OCI-LY3 (cell line): ENCODE measurements at regions not wholly inside any gene's neighbourhood (a gene's known extent, or its start where the extent isn't known, plus 50 kb on each side); places are given as distances from the start of the nearest gene placed in this dataset.

Source experiments
- H2AFZ ChIP-seq: fragments of 200-600, 300-600 bp; shearing (Covaris generic); 2 replicates; pipeline ENCODE4 v1.6.0; 2014; ENCODE audit warnings: antibody characterized with exemption, low read depth, low read length
- H3K27ac ChIP-seq: fragments of 200-600, 300-600 bp; sonication (generic); 2 replicates; pipeline ENCODE4 v1.5.1; 2014; ENCODE audit warnings: mild to moderate bottlenecking, low read length, moderate library complexity, mixed read lengths
- H3K27me3 ChIP-seq: fragments of 200-600, 300-600 bp; sonication (generic); 2 replicates; pipeline ENCODE4 v1.6.1; 2014; ENCODE audit warnings: low read depth, low read length, mixed read lengths
- H3K36me3 ChIP-seq: fragments of 200-600, 300-600 bp; sonication (generic); replicated peaks from 2 replicates; pipeline ENCODE3; 2014; ENCODE audit warnings: low read depth, low read length, mixed read lengths
- H3K4me1 ChIP-seq: fragments of 300-600, 200-600 bp; sonication (generic); 2 replicates; pipeline ENCODE4 v1.6.1; 2014; ENCODE audit warnings: low read length, mixed read lengths
- H3K4me2 ChIP-seq: fragments of 200-600, 300-600 bp; sonication (generic); 2 replicates; pipeline ENCODE4 v1.6.1; 2014; ENCODE audit warnings: low read length, mixed read lengths
- H3K4me3 ChIP-seq: fragments of 300-600, 200-600 bp; sonication (generic); 2 replicates; pipeline ENCODE4 v1.5.1; 2014; ENCODE audit warnings: antibody characterized with exemption, mild to moderate bottlenecking, low read length, moderate library complexity
- H3K79me2 ChIP-seq: fragments of 300-600, 200-600 bp; shearing (Covaris generic); 2 replicates; pipeline ENCODE4 v1.6.1; 2014; ENCODE audit warnings: mild to moderate bottlenecking, low read length, mixed read lengths
- H3K9ac ChIP-seq: fragments of 300-600, 200-600 bp; shearing (Covaris generic); 2 replicates; pipeline ENCODE4 v1.6.0; 2014; ENCODE audit warnings: mild to moderate bottlenecking, low read length, moderate library complexity
- H3K9me3 ChIP-seq: fragments of 200-600, 300-600 bp; shearing (Covaris generic); 2 replicates; pipeline ENCODE4 v1.6.1; 2014; ENCODE audit warnings: low read length, mixed read lengths; ENCODE audit not compliant: insufficient read depth
- H4K20me1 ChIP-seq: fragments of 200-600, 300-600 bp; sonication (generic); 2 replicates; pipeline ENCODE4 v1.6.1; 2016; ENCODE audit warnings: low read length, mixed read lengths; ENCODE audit not compliant: insufficient read depth
- EZH2phosphoT487 ChIP-seq: fragments of 200-600 bp; shearing (Covaris generic); IDR thresholded peaks from 2 replicates; pipeline ENCODE4 v1.6.1; 2018; ENCODE audit warnings: antibody characterized with exemption, mixed run types, low read depth
- TF ChIP-seq, protein P1 (sequence below): fragments of 200-600, 300-600 bp; sonication (generic); IDR thresholded peaks from 2 replicates; pipeline ENCODE4 v1.5.1; 2014; ENCODE audit warnings: antibody characterized with exemption, low read length, low read depth

DNA sequence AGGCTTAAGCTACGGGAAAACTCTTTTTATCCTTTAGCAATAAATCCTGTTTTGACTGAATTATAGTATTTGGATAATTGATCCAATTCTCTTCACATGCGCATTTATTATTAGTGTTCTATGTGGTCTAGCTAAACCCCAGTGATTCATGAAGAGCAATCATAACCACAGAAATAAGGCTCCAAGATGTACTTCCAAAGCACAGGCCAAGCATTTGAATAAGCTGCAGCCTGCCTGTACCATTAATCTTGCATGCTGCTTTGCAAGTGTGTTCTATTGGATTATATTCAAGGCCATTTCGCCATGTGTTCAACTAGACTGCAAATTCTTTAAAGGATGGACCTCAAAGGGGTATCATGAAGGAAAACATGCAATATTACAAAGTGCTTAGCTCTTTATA, 385.2 kb upstream of the FAT1 start:
- no peak overlapping the region for H3K9ac ChIP-seq
- H3K4me1 ChIP-seq: no peaks in the 10 kb centered on the region
- H2AFZ ChIP-seq: no peak overlapping the region
- no peaks in the 10 kb centered on the region for H3K9me3 ChIP-seq
- no peaks in the 10 kb centered on the region for H3K36me3 ChIP-seq
- no peak overlapping the region for H3K4me2 ChIP-seq
- no peaks in the 10 kb centered on the region for H4K20me1 ChIP-seq
- H3K79me2 ChIP-seq: no peaks in the 10 kb centered on the region
- TF ChIP-seq, protein P1, sequence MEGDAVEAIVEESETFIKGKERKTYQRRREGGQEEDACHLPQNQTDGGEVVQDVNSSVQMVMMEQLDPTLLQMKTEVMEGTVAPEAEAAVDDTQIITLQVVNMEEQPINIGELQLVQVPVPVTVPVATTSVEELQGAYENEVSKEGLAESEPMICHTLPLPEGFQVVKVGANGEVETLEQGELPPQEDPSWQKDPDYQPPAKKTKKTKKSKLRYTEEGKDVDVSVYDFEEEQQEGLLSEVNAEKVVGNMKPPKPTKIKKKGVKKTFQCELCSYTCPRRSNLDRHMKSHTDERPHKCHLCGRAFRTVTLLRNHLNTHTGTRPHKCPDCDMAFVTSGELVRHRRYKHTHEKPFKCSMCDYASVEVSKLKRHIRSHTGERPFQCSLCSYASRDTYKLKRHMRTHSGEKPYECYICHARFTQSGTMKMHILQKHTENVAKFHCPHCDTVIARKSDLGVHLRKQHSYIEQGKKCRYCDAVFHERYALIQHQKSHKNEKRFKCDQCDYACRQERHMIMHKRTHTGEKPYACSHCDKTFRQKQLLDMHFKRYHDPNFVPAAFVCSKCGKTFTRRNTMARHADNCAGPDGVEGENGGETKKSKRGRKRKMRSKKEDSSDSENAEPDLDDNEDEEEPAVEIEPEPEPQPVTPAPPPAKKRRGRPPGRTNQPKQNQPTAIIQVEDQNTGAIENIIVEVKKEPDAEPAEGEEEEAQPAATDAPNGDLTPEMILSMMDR: no peak
- TF ChIP-seq EZH2phosphoT487: no peak
- no peaks in the 10 kb centered on the region for H3K27me3 ChIP-seq
- H3K4me3 ChIP-seq: no peak overlapping the region
- no peak overlapping the region for H3K27ac ChIP-seq

DNA sequence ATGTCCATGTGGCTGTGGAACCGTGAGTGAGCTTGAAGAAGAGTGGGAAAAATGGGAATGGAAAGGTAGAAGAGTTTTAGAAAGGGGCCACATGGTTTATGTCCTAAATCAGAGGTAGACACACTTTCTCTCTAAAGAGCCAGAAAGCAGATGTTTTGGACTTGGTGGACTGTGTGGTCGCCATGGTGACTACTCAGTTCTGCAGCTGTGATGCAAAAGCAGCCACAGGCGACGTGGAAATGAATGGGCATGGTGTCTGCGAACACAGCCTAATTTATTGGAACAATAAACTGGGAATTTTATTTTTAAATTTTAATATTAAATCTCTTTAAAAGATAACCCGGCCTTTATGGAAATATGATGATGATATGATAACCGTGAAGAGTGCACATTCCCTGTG, 386.0 kb upstream of the FAT1 start:
- no peaks in the 10 kb centered on the region for H3K9me3 ChIP-seq
- TF ChIP-seq, protein P1: no peak
- no peak for TF ChIP-seq EZH2phosphoT487
- H3K27ac ChIP-seq: no peak overlapping the region
- H3K36me3 ChIP-seq: no peaks in the 10 kb centered on the region
- H3K79me2 ChIP-seq: no peaks in the 10 kb centered on the region
- H4K20me1 ChIP-seq: no peaks in the 10 kb centered on the region
- H3K4me2 ChIP-seq: no peak overlapping the region
- H3K27me3 ChIP-seq: no peaks in the 10 kb centered on the region
- no peak overlapping the region for H3K4me3 ChIP-seq
- H3K4me1 ChIP-seq: no peaks in the 10 kb centered on the region
- H2AFZ ChIP-seq: no peak overlapping the region
- H3K9ac ChIP-seq: no peak overlapping the region

DNA sequence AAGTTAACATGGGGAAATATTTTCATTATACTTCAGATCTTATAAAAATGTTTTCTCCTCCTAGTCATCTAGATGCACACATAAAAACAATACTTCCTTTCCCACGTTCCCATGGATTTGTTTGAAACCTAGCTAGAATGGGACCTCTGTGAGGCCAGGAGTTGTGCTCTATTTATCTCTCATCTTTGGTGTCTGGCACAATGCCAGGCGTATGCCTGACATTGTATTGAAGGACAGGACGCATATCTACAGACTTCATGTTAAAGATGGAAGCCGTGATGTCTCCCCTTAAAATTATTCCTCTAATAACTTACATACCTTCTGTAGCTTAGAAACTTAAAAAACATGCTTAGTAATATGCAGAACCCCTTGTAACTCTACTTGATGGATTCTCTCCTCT, 394.5 kb upstream of the FAT1 start:
- TF ChIP-seq, protein P1: no peak
- TF ChIP-seq EZH2phosphoT487: no peak
- Histone ChIP-seq H3K9me3 (no peaks in the 10 kb centered on the region), H4K20me1 (no peaks in the 10 kb centered on the region), H3K4me1 (no peaks in the 10 kb centered on the region), H3K4me3 (no peak overlapping the region), H3K4me2 (no peak overlapping the region), H3K27me3 (no peaks in the 10 kb centered on the region), H3K27ac (no peak overlapping the region), H3K9ac (no peak overlapping the region), H3K79me2 (no peaks in the 10 kb centered on the region), H2AFZ (no peak overlapping the region), H3K36me3 (no peaks in the 10 kb centered on the region)

DNA sequence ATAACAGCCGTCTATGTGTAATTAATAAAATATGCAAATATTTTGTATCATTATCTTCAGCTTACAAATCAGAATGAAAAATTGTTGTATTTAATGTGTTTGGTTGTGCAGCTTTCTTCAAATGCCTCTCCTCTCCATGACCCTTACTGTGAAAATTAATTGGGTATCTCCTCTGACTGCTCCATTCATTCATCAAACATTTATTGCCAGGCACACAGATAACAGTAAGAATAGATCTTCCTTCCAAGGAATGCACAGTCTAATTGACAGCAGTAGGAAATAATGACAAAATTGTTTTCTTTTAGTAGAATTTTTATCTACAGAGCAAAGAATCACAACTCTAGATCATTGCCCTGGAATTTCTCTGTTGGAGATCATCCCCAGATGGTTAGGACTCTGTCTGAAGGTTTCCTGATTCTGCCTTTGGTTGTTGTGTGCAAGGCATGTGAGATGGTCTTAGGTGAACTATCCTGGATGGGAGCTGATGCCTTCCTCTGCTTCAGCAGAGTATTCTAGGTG, 395.0 kb upstream of the FAT1 start:
- Histone ChIP-seq H3K36me3 (no peaks in the 10 kb centered on the region), H4K20me1 (no peaks in the 10 kb centered on the region), H3K79me2 (no peaks in the 10 kb centered on the region), H3K4me3 (no peak overlapping the region), H3K27me3 (no peaks in the 10 kb centered on the region), H3K4me2 (no peak overlapping the region), H2AFZ (no peak overlapping the region), H3K4me1 (no peaks in the 10 kb centered on the region), H3K9ac (no peak overlapping the region), H3K27ac (no peak overlapping the region), H3K9me3 (no peaks in the 10 kb centered on the region)
- TF ChIP-seq, protein P1: no peak
- no peak for TF ChIP-seq EZH2phosphoT487
